ENCODE measurements at regions not wholly inside any gene's neighbourhood (a gene's known extent, or its start where the extent isn't known, plus 50 kb on each side); places are given as distances from the start of the nearest gene placed in this dataset.

GRCh38 chr10:111974325-111974724 lies 209.2 kb downstream of the GPAM start:
- POLR2A ChIA-PET: no interaction called here
- Histone ChIP-seq H3K36me3 (ENCODE audit: control insufficient read depth in 2 of 2, insufficient read depth in 1 of 2, low read length in 2 of 2) (no peaks in the 10 kb centered on the region), H3K4me3 (ENCODE audit: low read depth, low read length) (no peak overlapping the region), H3K27ac (ENCODE audit: extremely low read depth, low read depth, low read length) (no peak overlapping the region), H3K9me3 (ENCODE audit: control insufficient read depth, insufficient read depth, low read depth, low read length) (no peaks in the 10 kb centered on the region), H3K4me1 (ENCODE audit: control insufficient read depth, insufficient read depth, low read length) (no peaks in the 10 kb centered on the region)
- TF ChIP-seq GFI1B (tag by site-specific recombination; IDR thresholded peaks at IDR 0.05) (no peak), WT1 (tag by site-specific recombination; IDR thresholded peaks at IDR 0.05) (no peak), ZNF155 (tag by site-specific recombination; IDR thresholded peaks at IDR 0.05) (no peak), ZSCAN4 (tag by site-specific recombination; IDR thresholded peaks at IDR 0.05) (no peak), ZNF138 (tag by site-specific recombination; IDR thresholded peaks at IDR 0.05; ENCODE audit: borderline replicate concordance) (no peak), KLF8 (tag by site-specific recombination; IDR thresholded peaks at IDR 0.05) (no peak), ZNF366 (tag by site-specific recombination; conservative IDR thresholded peaks at IDR 0.05) (no peak), ZNF23 (tag by site-specific recombination; IDR thresholded peaks at IDR 0.05; ENCODE audit: borderline replicate concordance) (no peak), PRDM6 (tag by site-specific recombination; IDR thresholded peaks at IDR 0.05) (no peak), ZNF202 (tag by site-specific recombination; IDR thresholded peaks at IDR 0.05; ENCODE audit: borderline replicate concordance) (no peak), ZNF561 (tag by site-specific recombination; IDR thresholded peaks at IDR 0.05; ENCODE audit: borderline replicate concordance) (no peak), ZNF626 (tag by site-specific recombination; IDR thresholded peaks at IDR 0.05) (no peak), ZNF248 (tag by site-specific recombination; IDR thresholded peaks at IDR 0.05) (no peak), YY2 (tag by site-specific recombination; IDR thresholded peaks at IDR 0.05) (no peak), ZNF664 (tag by site-specific recombination; IDR thresholded peaks at IDR 0.05) (no peak), HOXD13 (CRISPR knock-in tag; IDR thresholded peaks at IDR 0.05; ENCODE audit: borderline replicate concordance) (no peak)
- CTCF ChIA-PET: no interaction called here

GRCh38 chr10:111976557-111976956 lies 207.0 kb downstream of the GPAM start:
- Histone ChIP-seq H3K9me3 (ENCODE audit: control insufficient read depth, insufficient read depth, low read depth, low read length) (no peaks in the 10 kb centered on the region), H3K27ac (ENCODE audit: extremely low read depth, low read depth, low read length) (no peak overlapping the region), H3K36me3 (ENCODE audit: control insufficient read depth in 2 of 2, insufficient read depth in 1 of 2, low read length in 2 of 2) (no peaks in the 10 kb centered on the region), H3K4me3 (ENCODE audit: low read depth, low read length) (no peak overlapping the region), H3K4me1 (ENCODE audit: control insufficient read depth, insufficient read depth, low read length) (no peaks in the 10 kb centered on the region)
- CTCF ChIA-PET: no interaction called here
- POLR2A ChIA-PET: no interaction called here
- no peak for TF ChIP-seq ZNF239 (tag by site-specific recombination; IDR thresholded peaks at IDR 0.05)
- TF ChIP-seq ZNF19 (tag by site-specific recombination; IDR thresholded peaks at IDR 0.05; ENCODE audit: low read depth): no peak
- TF ChIP-seq ZSCAN23 (tag by site-specific recombination; IDR thresholded peaks at IDR 0.05): no peak
- TF ChIP-seq ZBTB26 (tag by site-specific recombination; optimal IDR thresholded peaks at IDR 0.05): no peak
- no peak for TF ChIP-seq ZNF16 (tag by site-specific recombination; IDR thresholded peaks at IDR 0.05; ENCODE audit: low read depth)
- no peak for TF ChIP-seq BCL6B (tag by site-specific recombination; IDR thresholded peaks at IDR 0.05)
- no peak for TF ChIP-seq ZNF133 (tag by site-specific recombination; IDR thresholded peaks at IDR 0.05)
- TF ChIP-seq ZNF138 (tag by site-specific recombination; IDR thresholded peaks at IDR 0.05; ENCODE audit: borderline replicate concordance): no peak
- TF ChIP-seq ZNF202 (tag by site-specific recombination; IDR thresholded peaks at IDR 0.05; ENCODE audit: borderline replicate concordance): no peak
- no peak for TF ChIP-seq ZNF214 (tag by site-specific recombination; IDR thresholded peaks at IDR 0.05; ENCODE audit: borderline replicate concordance)
- no peak for TF ChIP-seq ZSCAN18 (tag by site-specific recombination; IDR thresholded peaks at IDR 0.05)
- no peak for TF ChIP-seq ZNF140 (tag by site-specific recombination; IDR thresholded peaks at IDR 0.05)
- no peak for TF ChIP-seq KLF1 (tag by site-specific recombination; IDR thresholded peaks at IDR 0.05)
- TF ChIP-seq ZNF529 (tag by site-specific recombination; IDR thresholded peaks at IDR 0.05; ENCODE audit: insufficient replicate concordance): no peak
- no peak for TF ChIP-seq INSM2 (tag by site-specific recombination; IDR thresholded peaks at IDR 0.05)

All from HEK293 (cell line).